Brain microvascular endothelial cell (primary cell): ENCODE measurements at regions not wholly inside any gene's neighbourhood (a gene's known extent, or its start where the extent isn't known, plus 50 kb on each side); places are given as distances from the start of the nearest gene placed in this dataset.
A peak's percentile ranks its signal among the peaks of the same experiment; 100 is the strongest.

ENCODE experiments used
- DNase-seq: peaks from one replicate; pipeline ENCODE4 v3.0.0-alpha.2; 2020
- H3K27ac ChIP-seq: fragments of 250-450 bp; sonication (Bioruptor Pico); 2 replicates; pipeline ENCODE4 v1.5.1; 2020; ENCODE audit warnings: mild to moderate bottlenecking, moderate library complexity
- H3K27me3 ChIP-seq: fragments of 250-450 bp; sonication (Bioruptor Pico); replicated peaks from 2 replicates; pipeline ENCODE4 v1.5.1; 2020; ENCODE audit warnings: mild to moderate bottlenecking
- H3K36me3 ChIP-seq: fragments of 250-450 bp; sonication (Bioruptor Pico); replicated peaks from 2 replicates; pipeline ENCODE4 v1.5.1; 2020; ENCODE audit warnings: mild to moderate bottlenecking
- H3K4me3 ChIP-seq: 2 replicates; pipeline ENCODE4 v1.5.1; 2011; ENCODE audit warnings: low read depth, mild to moderate bottlenecking, control low read depth, low read length, moderate library complexity
- CTCF ChIP-seq: IDR thresholded peaks from 2 replicates; pipeline ENCODE4 v1.5.1; 2011; ENCODE audit warnings: low read depth, mild to moderate bottlenecking, moderate library complexity, low read length, control low read depth, inconsistent platforms; ENCODE audit errors: missing control alignments
- in situ Hi-C: cut with HindIII; loops from 2 replicates; pipeline ENCODE4 v1.10.0; 2017; ENCODE audit warnings: low sequenced_read_pairs, low pct_ligation_motif_present

DNA sequence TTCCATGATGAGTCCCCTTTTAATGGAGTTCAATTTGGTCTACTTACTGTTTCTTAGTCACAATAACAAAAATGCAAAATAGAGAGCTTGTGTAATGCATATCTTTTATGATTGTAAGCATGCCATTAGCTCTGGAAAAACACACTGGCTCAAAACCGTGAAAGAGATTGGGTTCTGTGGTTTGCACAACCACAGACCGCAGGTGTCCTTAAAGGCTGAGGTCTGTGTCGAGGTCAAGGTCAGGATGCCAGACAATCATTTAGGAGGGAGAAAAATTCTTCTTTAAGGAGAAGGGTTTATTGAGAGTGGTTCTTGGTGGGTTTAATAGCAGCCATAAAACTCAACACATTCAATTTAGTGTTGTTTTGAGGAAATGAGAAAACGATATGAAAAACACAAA is 487.2 kb downstream of the GALR1 start:
- in situ Hi-C loops: no loop called here
- Histone ChIP-seq H3K27me3 (no peaks in the 10 kb centered on the region), H3K4me3 (no peak overlapping the region), H3K36me3 (no peaks in the 10 kb centered on the region), H3K27ac (no peak overlapping the region)
- TF ChIP-seq CTCF: no peak
- DNase-seq: no peak

GRCh38 chr18:77737405-77737804 is 487.8 kb downstream of the GALR1 start:
- in situ Hi-C loops: no loop called here
- TF ChIP-seq CTCF: no peak

DNA sequence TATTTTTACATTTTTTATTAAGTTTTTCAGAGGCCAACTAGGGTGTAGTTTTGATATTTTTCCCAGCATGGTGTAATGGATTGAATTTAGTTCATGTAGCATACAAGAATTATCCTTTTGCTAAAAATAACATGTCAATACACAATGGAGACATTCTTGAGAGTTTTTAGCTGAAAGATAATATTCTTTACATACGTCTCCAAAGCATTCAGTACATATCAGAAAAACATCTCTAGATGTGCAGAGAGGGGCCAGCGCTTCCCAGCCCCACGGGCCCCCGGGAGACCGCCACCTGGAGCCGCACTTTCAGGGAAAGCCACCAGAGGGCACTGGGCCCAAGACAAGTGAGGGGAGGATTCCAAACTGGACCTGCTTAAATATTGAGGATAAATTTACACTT is 499.4 kb downstream of the GALR1 start:
- no peak for DNase-seq
- Histone ChIP-seq H3K36me3 (no peaks in the 10 kb centered on the region), H3K27me3 (no peaks in the 10 kb centered on the region), H3K4me3 (no peak overlapping the region), H3K27ac (no peak overlapping the region)
- TF ChIP-seq CTCF: peak; percentile 37
- in situ Hi-C loops: no loop called here

More at GRCh38 chr18:77737405-77737804, 487.8 kb downstream of the GALR1 start:
- Histone ChIP-seq H3K27ac (no peak overlapping the region), H3K27me3 (no peaks in the 10 kb centered on the region), H3K4me3 (no peak overlapping the region), H3K36me3 (no peaks in the 10 kb centered on the region)
- no peak for DNase-seq

DNA sequence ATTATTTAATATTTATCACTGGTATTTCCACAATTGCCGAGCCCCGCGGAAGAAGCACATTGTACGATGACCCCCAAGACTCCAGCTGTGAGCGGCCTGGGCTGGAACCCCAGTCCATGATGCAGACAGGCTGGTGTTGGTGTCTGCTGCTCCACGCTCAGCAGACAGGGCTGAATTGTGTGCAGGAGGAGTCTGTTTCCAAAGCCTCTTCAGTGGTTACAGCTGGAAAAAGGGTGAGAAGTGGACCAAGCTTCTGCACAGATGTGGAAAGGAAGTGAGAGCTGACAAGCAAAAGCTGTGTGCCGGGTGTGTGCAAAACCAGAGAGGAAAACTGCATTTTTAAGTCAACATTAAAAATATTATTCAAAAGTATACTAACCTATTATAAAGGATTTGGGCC is 500.4 kb downstream of the GALR1 start:
- Histone ChIP-seq H3K27ac (no peak overlapping the region), H3K4me3 (no peak overlapping the region), H3K36me3 (no peaks in the 10 kb centered on the region), H3K27me3 (no peaks in the 10 kb centered on the region)
- TF ChIP-seq CTCF: no peak
- no peak for DNase-seq
- in situ Hi-C loops: no loop called here

DNA sequence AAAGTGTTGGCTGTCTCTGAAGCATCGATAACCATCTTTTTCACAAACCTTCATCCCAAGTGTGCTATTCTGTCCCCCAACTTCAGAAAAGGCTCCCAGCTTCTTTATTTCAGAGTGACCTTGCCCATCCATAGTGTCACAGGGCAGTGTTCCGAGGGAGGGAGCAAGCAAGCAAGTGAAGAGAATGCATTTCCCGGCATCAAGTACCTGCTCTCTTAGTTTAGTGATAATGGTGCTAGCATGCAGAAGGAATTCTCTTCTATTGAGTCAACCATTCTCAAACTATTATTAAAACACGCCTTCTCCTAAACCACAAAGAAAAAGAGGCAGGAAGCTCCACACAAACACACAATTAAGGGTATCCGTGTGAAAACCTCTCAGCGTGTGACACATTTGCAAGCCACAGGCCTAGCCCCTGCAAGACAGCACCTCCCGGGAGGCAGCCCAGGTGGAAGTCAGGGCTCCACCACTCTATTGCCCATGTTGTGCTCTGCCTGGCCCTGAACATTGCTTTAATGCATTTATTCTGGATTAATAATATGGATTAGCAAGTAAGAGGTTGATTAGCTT is 504.9 kb downstream of the GALR1 start:
- Histone ChIP-seq H3K4me3 (no peak overlapping the region), H3K36me3 (no peaks in the 10 kb centered on the region), H3K27ac (no peak overlapping the region), H3K27me3 (no peaks in the 10 kb centered on the region)
- in situ Hi-C loops: no loop called here
- no peak for TF ChIP-seq CTCF
- no peak for DNase-seq

- no peak for DNase-seq
- in situ Hi-C loops: no loop called here
- H3K27ac ChIP-seq: no peak overlapping the region
- H3K36me3 ChIP-seq: no peaks in the 10 kb centered on the region
- TF ChIP-seq CTCF: no peak
- no peaks in the 10 kb centered on the region for H3K27me3 ChIP-seq
- no peak overlapping the region for H3K4me3 ChIP-seq
Observed at GRCh38 chr18:77755187-77755586, 505.5 kb downstream of the GALR1 start.
